ENCODE measurements at regions not wholly inside any gene's neighbourhood (a gene's known extent, or its start where the extent isn't known, plus 50 kb on each side); places are given as distances from the start of the nearest gene placed in this dataset.

DNA sequence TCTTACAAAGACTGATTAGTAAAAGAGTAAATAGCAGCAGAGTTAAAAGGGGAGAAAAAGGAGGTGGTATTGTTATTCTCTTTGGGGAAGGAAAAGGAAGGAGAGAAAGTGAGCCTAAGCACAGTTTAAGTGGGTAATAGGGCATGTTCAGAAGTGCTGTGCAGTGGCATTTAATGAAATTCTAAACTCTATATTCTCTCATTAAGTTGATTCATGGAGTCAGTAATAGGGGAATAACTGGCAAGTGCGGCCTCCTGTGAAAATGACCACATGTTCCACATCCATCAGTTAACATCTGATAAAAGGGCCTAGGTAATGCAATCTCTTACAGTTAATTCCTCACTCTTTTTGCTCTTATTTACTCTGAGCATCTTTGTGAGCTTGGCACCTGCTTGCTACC lies 516.7 kb downstream of the JRKL start:
- Histone ChIP-seq H3K36me3 (no peaks in the 10 kb centered on the region), H3K9me3 (no peaks in the 10 kb centered on the region), H3K27me3 (no peaks in the 10 kb centered on the region), H3K27ac (no peak overlapping the region), H3K4me1 (no peaks in the 10 kb centered on the region), H3K4me3 (no peak overlapping the region)
- no peak for DNase-seq (ENCODE audit: low spot score in 2 of 2)
- intact Hi-C loops (cut with DNase I) = no loop called here
- no peak for TF ChIP-seq CTCF (IDR thresholded peaks at IDR 0.05)

- H3K27ac ChIP-seq = no peak overlapping the region
- no peaks in the 10 kb centered on the region for H3K36me3 ChIP-seq
- DNase-seq (ENCODE audit: low spot score in 2 of 2) = no peak
- no peak for TF ChIP-seq CTCF (IDR thresholded peaks at IDR 0.05)
- no peaks in the 10 kb centered on the region for H3K9me3 ChIP-seq
- no peaks in the 10 kb centered on the region for H3K4me1 ChIP-seq
- no peak overlapping the region for H3K4me3 ChIP-seq
- H3K27me3 ChIP-seq = no peaks in the 10 kb centered on the region
- intact Hi-C loops (cut with DNase I) = no loop called here
Observed at GRCh38 chr11:96925862-96926261, 536.0 kb downstream of the JRKL start.

GRCh38 chr11:96940227-96940626 lies 550.4 kb downstream of the JRKL start:
- H3K4me1 ChIP-seq = no peaks in the 10 kb centered on the region
- DNase-seq (ENCODE audit: low spot score in 2 of 2) = no peak
- no peak overlapping the region for H3K4me3 ChIP-seq
- intact Hi-C loops (cut with DNase I) = no loop called here
- H3K9me3 ChIP-seq = no peaks in the 10 kb centered on the region
- no peaks in the 10 kb centered on the region for H3K27me3 ChIP-seq
- no peak for TF ChIP-seq CTCF (IDR thresholded peaks at IDR 0.05)
- H3K36me3 ChIP-seq = no peaks in the 10 kb centered on the region
- H3K27ac ChIP-seq = no peak overlapping the region

DNA sequence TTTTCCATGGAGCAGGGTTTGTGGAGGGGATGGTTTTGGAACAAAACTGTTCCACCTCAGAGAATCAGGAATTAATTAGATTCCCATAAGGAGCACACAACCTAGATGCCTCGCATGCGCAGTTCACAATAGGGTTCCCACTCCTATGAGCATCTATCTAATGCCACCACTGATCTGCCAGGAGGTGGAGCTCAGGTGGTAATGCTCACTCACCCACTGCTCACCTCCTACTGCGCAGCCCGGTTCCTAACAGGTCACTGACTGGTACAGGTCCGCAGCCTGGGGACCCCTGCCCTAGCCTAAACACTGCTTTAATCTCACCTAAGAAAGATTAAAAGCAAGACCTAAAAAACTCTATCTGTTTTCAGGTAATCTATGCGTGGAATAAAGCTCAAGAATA lies 553.0 kb downstream of the JRKL start:
- H3K27ac ChIP-seq = no peak overlapping the region
- no peak for DNase-seq (ENCODE audit: low spot score in 2 of 2)
- intact Hi-C loops (cut with DNase I) = no loop called here
- H3K9me3 ChIP-seq = no peaks in the 10 kb centered on the region
- H3K27me3 ChIP-seq = no peaks in the 10 kb centered on the region
- no peak for TF ChIP-seq CTCF (IDR thresholded peaks at IDR 0.05)
- no peak overlapping the region for H3K4me3 ChIP-seq
- no peaks in the 10 kb centered on the region for H3K4me1 ChIP-seq
- H3K36me3 ChIP-seq = no peaks in the 10 kb centered on the region

GRCh38 chr11:96943970-96944369 lies 554.2 kb downstream of the JRKL start:
- no peaks in the 10 kb centered on the region for H3K36me3 ChIP-seq
- H3K4me3 ChIP-seq = no peak overlapping the region
- H3K9me3 ChIP-seq = no peaks in the 10 kb centered on the region
- no peak overlapping the region for H3K27ac ChIP-seq
- H3K27me3 ChIP-seq = no peaks in the 10 kb centered on the region
- intact Hi-C loops (cut with DNase I) = no loop called here
- no peak for TF ChIP-seq CTCF (IDR thresholded peaks at IDR 0.05)
- no peak for DNase-seq (ENCODE audit: low spot score in 2 of 2)
- no peaks in the 10 kb centered on the region for H3K4me1 ChIP-seq

DNA sequence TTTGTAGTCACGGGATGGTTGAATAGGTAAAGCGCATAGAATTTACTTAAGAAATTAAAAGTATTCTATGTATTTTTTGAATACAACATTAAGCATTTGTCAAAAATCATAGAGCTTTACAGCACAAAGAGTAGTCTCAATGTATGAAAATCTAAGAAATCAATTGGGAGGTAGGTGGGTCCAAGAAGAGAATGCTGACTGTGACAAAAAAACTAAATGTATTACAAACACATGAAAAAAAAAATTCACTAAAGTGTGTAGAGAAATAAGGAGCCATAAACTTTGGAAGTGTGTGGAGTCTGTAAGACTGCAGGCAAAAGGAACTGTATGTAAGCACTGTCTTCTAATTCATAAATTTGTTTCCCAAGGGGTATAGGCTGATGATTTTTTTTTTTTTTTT lies 558.3 kb downstream of the JRKL start:
- H3K4me3 ChIP-seq = no peak overlapping the region
- H3K36me3 ChIP-seq = no peaks in the 10 kb centered on the region
- no peaks in the 10 kb centered on the region for H3K4me1 ChIP-seq
- no peak overlapping the region for H3K27ac ChIP-seq
- intact Hi-C loops (cut with DNase I) = no loop called here
- DNase-seq (ENCODE audit: low spot score in 2 of 2) = no peak
- no peaks in the 10 kb centered on the region for H3K27me3 ChIP-seq
- TF ChIP-seq CTCF (IDR thresholded peaks at IDR 0.05) = no peak
- H3K9me3 ChIP-seq = no peaks in the 10 kb centered on the region

All from ascending aorta (tissue), 2 donors.